COLO668 (cell line): ENCODE measurements at regions not wholly inside any gene's neighbourhood (a gene's known extent, or its start where the extent isn't known, plus 50 kb on each side); places are given as distances from the start of the nearest gene placed in this dataset.

Experiments
- DNase-seq: peaks from one replicate; lab custom pipeline; 2025; ENCODE audit not compliant: unreplicated experiment; lab: John Stamatoyannopoulos, UW

GRCh38 chr1:234748713-234749112, 138.7 kb upstream of the IRF2BP2 start:
- DNase-seq, result no peak

- no peak for DNase-seq
Measured at GRCh38 chr1:234748066-234748465, 138.1 kb upstream of the IRF2BP2 start.

GRCh38 chr1:234746798-234747196, 136.8 kb upstream of the IRF2BP2 start:
- DNase-seq, result peak; percentile 65

GRCh38 chr1:234745844-234746797, 136.1 kb upstream of the IRF2BP2 start:
- peak; percentile 65 for DNase-seq

GRCh38 chr1:234745276-234745675, 135.3 kb upstream of the IRF2BP2 start:
- DNase-seq, result no peak

- DNase-seq, result peak; percentile 44
Measured at GRCh38 chr1:234743791-234744611, 134.0 kb upstream of the IRF2BP2 start.

- DNase-seq, result no peak
Measured at GRCh38 chr1:234742622-234743021, 132.6 kb upstream of the IRF2BP2 start.

GRCh38 chr1:234737967-234738314, 128.0 kb upstream of the IRF2BP2 start:
- peak; percentile 45 for DNase-seq

- DNase-seq, result no peak
Measured at GRCh38 chr1:234735916-234736315, 125.9 kb upstream of the IRF2BP2 start.

- no peak for DNase-seq
Measured at GRCh38 chr1:234735476-234735875, 125.5 kb upstream of the IRF2BP2 start.

- DNase-seq, result no peak
Measured at GRCh38 chr1:234734869-234735268, 124.9 kb upstream of the IRF2BP2 start.

GRCh38 chr1:234734412-234734835, 124.4 kb upstream of the IRF2BP2 start:
- no peak for DNase-seq

GRCh38 chr1:234733427-234733826, 123.4 kb upstream of the IRF2BP2 start:
- DNase-seq, result no peak

- no peak for DNase-seq
Measured at GRCh38 chr1:234732671-234733390, 122.9 kb upstream of the IRF2BP2 start.

GRCh38 chr1:234732260-234732659, 122.3 kb upstream of the IRF2BP2 start:
- no peak for DNase-seq

GRCh38 chr1:234731569-234732085, 121.6 kb upstream of the IRF2BP2 start:
- no peak for DNase-seq

GRCh38 chr1:234730770-234731568, 121.0 kb upstream of the IRF2BP2 start:
- DNase-seq, result no peak

- DNase-seq, result no peak
Measured at GRCh38 chr1:234730475-234730769, 120.4 kb upstream of the IRF2BP2 start.

GRCh38 chr1:234729561-234730474, 119.8 kb upstream of the IRF2BP2 start:
- no peak for DNase-seq
